ENCODE measurements at regions not wholly inside any gene's neighbourhood (a gene's known extent, or its start where the extent isn't known, plus 50 kb on each side); places are given as distances from the start of the nearest gene placed in this dataset.

GRCh38 chr12:19033244-19033643, 96.3 kb upstream of the PLEKHA5 start:
- H3K4me3 ChIP-seq (ENCODE audit: low read depth, low read length), result no peak overlapping the region
- no peak for TF ChIP-seq CTCF (IDR thresholded peaks at IDR 0.05; ENCODE audit: low read depth, low read length)

GRCh38 chr12:19034937-19035336, 94.6 kb upstream of the PLEKHA5 start:
- TF ChIP-seq CTCF (IDR thresholded peaks at IDR 0.05; ENCODE audit: low read depth, low read length), result no peak
- no peak overlapping the region for H3K4me3 ChIP-seq (ENCODE audit: low read depth, low read length)

GRCh38 chr12:19035536-19035935, 94.0 kb upstream of the PLEKHA5 start:
- no peak for TF ChIP-seq CTCF (IDR thresholded peaks at IDR 0.05; ENCODE audit: low read depth, low read length)
- H3K4me3 ChIP-seq (ENCODE audit: low read depth, low read length), result no peak overlapping the region

GRCh38 chr12:19036673-19037357, 92.7 kb upstream of the PLEKHA5 start:
- H3K4me3 ChIP-seq (ENCODE audit: low read depth, low read length), result no peak overlapping the region
- TF ChIP-seq CTCF (IDR thresholded peaks at IDR 0.05; ENCODE audit: low read depth, low read length), result no peak

- no peak overlapping the region for H3K4me3 ChIP-seq (ENCODE audit: low read depth, low read length)
These were observed 91.3 kb upstream of the PLEKHA5 start for GRCh38 chr12:19038209-19038608.

GRCh38 chr12:19039515-19039914, 90.0 kb upstream of the PLEKHA5 start:
- no peak for TF ChIP-seq CTCF (IDR thresholded peaks at IDR 0.05; ENCODE audit: low read depth, low read length)
- H3K4me3 ChIP-seq (ENCODE audit: low read depth, low read length), result no peak overlapping the region

More at GRCh38 chr12:19038209-19038608, 91.3 kb upstream of the PLEKHA5 start:
- TF ChIP-seq CTCF (IDR thresholded peaks at IDR 0.05; ENCODE audit: low read depth, low read length), result no peak

- TF ChIP-seq CTCF (IDR thresholded peaks at IDR 0.05; ENCODE audit: low read depth, low read length), result no peak
- H3K4me3 ChIP-seq (ENCODE audit: low read depth, low read length), result no peak overlapping the region
These were observed 87.3 kb upstream of the PLEKHA5 start for GRCh38 chr12:19042221-19042620.

Measured in WI38 (cell line).